NCI-H1694 (cell line): ENCODE measurements at regions not wholly inside any gene's neighbourhood (a gene's known extent, or its start where the extent isn't known, plus 50 kb on each side); places are given as distances from the start of the nearest gene placed in this dataset.
A peak's percentile ranks its signal among the peaks of the same experiment; 100 is the strongest.
"Not testable (repeated sequence)": the region's sequence is repeated elsewhere in the genome, so short reads cannot be mapped to it uniquely, and the experiment has no call there.

ENCODE experiments used
- DNase-seq: peaks from one replicate; lab custom pipeline; 2025; lab: John Stamatoyannopoulos, UW

DNA sequence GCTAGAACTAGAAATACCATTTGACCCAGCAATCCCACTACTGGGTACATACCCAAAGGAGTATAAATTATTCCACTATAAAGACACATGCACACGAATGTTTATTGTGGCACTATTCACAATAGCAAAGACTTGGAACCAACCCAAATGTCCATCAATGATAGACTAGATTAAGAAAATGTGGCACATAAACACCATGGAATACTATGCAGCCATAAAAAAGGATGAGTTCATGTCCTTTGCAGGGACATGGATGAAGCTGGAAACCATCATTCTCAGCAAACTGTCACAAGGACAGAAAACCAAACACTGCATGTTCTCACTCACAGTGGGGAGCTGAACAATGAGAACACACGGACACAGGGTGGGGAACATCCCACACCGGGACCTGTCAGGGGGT, 207.8 kb upstream of the CCDC196 start:
- not testable (repeated sequence) for DNase-seq

DNA sequence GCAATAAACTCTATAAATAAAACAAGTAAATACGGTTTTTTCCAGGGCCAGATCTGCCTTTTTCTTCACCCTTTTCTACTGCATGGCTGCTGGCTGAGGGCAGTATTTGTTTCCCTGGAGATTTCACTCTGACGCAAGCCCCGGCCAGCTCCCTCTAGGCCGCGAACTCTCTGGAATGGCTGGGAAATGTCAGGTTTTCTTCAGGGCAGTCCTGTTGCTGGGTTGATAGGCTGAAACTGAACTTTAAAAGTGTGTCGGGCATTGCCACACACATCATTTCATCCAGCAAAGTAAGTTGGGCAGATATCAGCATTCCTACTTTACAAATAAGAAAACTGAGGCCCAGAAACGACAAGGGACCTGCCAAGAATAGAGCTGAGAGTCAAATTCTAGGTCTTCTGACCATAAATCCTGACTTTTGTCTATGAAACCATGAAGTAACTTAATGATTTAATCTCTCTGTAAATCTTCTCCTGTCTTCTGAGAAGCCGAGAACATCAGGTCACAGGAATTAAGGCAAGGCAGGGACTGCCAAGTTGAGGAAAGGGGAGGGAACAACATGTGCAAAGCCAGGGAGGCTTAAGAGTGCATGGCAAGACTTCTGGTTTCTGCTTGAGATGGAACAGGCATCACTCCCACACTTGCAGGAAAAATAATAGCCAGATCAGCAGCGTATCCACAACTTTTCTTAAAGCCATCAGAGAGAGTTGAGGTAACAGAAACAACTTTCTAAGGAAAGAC, 205.0 kb upstream of the CCDC196 start:
- no peak for DNase-seq

DNA sequence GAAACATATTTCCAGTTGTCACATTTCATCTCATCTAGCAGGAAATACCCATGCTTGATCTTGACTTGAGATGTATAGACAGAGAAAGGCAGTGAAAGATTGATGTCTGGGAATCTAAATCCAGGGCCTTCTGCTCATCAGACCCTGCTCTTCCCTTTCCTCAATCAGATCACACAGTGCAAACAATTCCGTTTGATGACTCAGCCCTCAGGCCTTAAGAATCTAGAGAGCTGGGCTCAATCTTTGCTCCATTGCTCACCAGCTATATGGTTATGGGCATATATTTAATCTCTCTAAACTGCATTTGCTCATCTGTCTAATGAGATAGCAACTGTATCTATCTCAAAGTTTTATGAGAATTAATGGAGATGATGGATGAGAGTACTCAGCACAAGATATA, 201.8 kb upstream of the CCDC196 start:
- no peak for DNase-seq

GRCh38 chr14:66288511-66288910, 197.7 kb upstream of the CCDC196 start:
- no peak for DNase-seq

GRCh38 chr14:66291756-66292155, 194.4 kb upstream of the CCDC196 start:
- DNase-seq = no peak

DNA sequence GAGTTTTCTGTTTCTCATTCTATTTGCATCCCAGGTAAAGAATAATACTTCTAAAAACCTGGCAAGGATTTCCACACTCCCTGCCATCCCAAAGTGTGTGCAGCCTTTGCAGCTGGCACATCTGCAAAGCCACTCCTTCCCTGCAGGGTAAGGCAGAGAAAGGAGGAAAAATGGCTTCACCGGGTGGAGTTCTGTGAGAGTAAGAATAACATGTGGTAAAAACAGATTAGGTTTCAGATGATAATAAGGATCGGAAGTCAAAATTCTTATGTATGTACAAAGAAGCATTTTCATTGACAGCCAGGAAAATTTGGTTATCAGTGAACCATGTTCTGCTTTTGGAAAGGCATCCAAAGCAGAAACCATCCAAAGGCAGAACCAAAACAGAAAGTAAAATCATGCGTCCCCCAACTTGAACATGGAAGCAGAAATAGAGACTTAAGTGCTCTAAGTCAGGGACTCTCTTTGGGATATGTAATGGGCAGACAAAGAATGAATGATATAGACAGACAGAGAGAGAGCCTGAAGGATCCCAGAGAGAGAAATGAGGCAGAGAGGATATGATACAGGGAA, 192.6 kb upstream of the CCDC196 start:
- DNase-seq = no peak

DNA sequence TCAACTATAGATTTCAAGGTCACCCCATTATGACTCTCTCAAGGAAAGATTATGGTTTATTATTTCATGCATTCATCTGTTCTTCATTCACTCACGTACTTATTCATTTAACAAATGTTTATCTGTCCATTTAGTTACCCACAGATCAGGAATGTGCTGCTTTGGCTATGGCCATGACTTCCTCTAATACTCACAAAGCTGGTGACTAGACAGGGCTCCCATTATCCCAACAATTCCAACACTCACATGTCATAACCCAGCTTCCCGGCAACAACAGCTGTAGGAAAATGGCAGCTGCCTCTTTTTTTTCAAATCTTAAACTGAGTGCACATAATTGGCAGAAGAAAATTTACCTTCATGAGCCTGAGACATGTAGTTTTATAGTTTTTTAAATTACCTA, 190.8 kb upstream of the CCDC196 start:
- no peak for DNase-seq

DNA sequence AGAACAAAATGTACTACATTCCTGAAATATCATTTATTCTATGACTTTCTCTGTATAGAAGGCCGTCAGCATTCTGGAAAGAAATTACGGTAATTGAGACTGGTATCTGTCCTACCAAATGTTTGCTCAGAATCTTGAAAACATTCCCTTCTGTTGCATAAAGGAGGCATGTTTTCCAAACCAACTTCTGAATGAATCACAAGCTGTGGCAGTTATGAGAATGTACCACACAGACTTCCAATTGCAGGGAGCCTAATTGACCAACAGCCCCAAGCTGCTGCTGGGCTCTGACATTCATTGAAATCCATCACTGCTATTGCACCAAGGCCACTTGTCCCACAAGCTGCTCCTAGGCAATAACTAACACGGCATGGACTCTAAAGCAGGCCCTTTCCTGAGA, 185.3 kb upstream of the CCDC196 start:
- no peak for DNase-seq

DNA sequence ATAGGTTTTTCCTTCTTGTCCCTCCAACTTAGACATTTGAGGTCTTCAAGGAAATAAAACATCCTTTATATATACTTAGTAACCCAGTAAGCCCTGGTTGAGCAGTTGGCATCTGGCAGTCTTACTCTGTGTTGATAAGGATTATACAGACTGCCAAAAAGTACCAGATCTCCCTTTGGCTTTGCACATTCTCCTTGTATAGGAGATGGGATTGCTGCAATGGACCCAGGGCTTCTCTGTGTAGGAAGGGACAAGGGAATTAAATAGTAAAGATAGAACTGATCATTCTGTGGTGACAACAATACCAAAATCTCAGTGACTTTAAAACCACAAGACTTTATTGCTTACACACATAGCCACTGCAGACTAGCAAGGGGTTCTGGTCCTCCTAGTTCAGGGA, 180.1 kb upstream of the CCDC196 start:
- DNase-seq = no peak

- DNase-seq = no peak
Measured at GRCh38 chr14:66311058-66311457, 175.1 kb upstream of the CCDC196 start.

- peak; percentile 74 for DNase-seq
Measured at GRCh38 chr14:66311990-66312389, 174.2 kb upstream of the CCDC196 start.

DNA sequence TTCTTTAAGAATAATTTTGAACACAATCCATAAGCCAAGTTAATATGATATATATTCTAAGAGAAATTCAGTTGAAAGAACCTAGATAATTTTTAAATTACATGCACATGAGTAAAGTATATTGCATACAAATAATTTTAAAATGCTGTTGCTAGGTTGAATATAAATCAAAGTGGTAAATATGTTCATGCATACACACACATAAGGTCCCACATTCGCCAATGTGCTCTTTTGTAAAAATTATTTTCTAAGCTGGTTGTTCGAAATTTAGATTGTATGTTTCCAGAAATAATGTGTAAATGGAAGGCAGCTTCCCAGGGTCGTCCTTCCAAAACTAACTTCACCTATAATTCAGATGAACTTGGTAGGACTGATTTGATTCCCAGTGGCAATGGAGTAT, 173.7 kb upstream of the CCDC196 start:
- no peak for DNase-seq

- no peak for DNase-seq
Measured at GRCh38 chr14:66315098-66315497, 171.1 kb upstream of the CCDC196 start.

DNA sequence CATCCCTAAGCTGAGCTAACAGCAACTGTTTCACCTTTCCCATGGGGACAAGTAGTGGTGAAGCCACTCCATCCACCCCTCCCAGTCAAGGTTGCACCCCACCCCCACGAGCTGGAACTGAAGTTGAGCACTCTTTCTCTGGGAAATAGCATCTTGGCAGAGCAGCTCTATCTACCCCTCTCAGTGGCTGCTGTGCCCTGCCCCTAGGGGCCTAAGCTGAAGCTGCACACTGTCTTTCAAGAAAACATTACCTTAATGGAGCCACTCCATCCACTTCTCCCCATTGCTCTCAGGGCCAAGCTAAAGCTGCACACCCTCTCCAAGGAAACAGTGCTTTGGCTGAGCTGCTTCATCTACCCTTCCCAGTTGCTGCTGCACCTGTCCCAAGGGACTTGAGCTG, 170.6 kb upstream of the CCDC196 start:
- no peak for DNase-seq

GRCh38 chr14:66322564-66322963, 163.6 kb upstream of the CCDC196 start:
- DNase-seq = no peak

DNA sequence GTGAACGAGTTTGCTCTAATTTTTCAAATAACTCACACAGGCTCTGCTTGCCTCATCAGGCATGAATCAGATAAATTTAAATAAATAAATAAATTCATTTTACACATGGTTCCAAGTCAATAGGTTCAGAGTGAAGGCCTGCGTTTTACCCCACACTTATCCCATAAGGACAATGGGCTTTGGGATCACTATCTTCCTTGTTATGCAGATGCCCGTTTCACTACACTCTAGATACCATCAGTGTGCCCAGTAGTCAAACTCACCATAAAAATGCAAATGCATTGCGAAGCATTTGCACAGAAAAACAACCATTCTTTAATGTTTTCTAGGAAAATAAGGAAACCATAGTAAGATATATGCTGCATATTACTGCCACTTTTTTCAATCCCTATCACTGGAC, 155.9 kb upstream of the CCDC196 start:
- DNase-seq = no peak

DNA sequence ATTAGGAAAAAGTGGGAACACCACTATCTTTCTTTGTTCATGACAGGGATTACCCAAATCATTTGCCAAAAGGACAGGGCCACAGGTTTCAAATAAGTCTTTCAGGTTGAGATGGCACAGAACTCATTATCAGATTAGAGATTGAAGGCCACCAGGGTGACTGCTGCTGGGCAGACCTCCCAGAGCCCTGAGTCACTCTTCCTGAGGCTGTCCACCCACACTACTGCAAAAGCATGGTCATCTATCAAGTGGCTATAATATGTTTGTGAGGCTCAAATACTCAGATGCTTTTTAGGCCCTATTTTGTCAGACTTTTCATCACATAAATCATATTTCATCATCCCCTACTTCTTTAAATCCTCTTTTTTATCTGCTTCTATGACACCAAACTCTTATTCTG, 155.3 kb upstream of the CCDC196 start:
- DNase-seq = no peak

- not testable (repeated sequence) for DNase-seq
Measured at GRCh38 chr14:66333293-66333692, 152.9 kb upstream of the CCDC196 start.

GRCh38 chr14:66341239-66341638, 144.9 kb upstream of the CCDC196 start:
- DNase-seq = no peak

DNA sequence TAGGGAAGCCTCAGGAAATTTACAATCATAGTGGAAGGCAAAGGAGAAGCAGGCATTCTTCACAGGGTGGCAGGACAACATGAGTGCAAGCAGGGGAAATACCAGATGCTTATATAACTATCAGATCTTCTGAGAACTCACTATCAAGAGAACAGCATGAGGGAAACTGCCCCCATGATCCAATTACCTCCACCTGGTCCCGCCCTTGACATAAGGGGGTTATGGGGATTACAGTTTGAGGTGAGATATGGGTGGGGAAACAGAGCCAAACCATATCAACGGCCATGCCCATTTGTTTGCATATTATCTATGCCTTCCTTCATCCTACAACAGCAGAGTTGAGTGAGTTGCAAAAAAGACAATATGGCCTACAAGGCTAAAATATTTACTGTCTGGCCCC, 140.2 kb upstream of the CCDC196 start:
- no peak for DNase-seq

- DNase-seq = no peak
Measured at GRCh38 chr14:66351310-66351709, 134.9 kb upstream of the CCDC196 start.

- peak; percentile 73 for DNase-seq
Measured at GRCh38 chr14:66359500-66359899, 126.7 kb upstream of the CCDC196 start.

DNA sequence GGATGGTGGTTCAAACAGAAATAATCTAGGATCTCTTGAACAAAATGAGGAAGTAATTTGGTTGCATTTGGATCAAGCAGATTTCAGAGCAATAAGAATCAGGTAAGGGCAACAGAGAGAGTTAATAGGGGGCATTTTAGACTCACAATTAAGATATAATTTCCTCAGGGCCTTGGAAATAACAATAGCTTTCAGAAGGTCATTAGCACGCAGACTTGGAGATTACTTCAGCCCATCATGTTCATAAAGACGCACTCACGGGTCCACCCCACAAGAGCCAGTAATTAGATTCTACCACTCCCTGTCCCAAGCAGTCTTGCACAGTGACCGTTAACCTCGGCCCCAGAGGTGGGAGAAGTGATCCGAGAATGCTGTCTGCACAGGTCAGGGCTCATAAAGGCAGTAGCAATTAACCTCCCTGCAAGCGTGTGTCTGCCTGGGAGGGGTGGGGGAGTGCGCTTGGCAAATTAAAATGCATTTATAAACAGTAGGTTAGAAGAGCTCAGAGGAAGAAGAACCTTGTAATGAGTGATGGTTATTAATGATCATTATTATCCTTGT, 125.7 kb upstream of the CCDC196 start:
- no peak for DNase-seq

GRCh38 chr14:66361013-66361412, 125.2 kb upstream of the CCDC196 start:
- no peak for DNase-seq
